Myocyte (in vitro differentiated cells): ENCODE measurements at regions not wholly inside any gene's neighbourhood (a gene's known extent, or its start where the extent isn't known, plus 50 kb on each side); places are given as distances from the start of the nearest gene placed in this dataset.

Experiments used
- DNase-seq: peaks from one replicate; pipeline ENCODE4 v3.0.0-alpha.2; 2012; ENCODE audit warnings: low read depth

GRCh38 chr20:24895431-24895830 lies 53.6 kb upstream of the CST7 start:
- no peak for DNase-seq

DNA sequence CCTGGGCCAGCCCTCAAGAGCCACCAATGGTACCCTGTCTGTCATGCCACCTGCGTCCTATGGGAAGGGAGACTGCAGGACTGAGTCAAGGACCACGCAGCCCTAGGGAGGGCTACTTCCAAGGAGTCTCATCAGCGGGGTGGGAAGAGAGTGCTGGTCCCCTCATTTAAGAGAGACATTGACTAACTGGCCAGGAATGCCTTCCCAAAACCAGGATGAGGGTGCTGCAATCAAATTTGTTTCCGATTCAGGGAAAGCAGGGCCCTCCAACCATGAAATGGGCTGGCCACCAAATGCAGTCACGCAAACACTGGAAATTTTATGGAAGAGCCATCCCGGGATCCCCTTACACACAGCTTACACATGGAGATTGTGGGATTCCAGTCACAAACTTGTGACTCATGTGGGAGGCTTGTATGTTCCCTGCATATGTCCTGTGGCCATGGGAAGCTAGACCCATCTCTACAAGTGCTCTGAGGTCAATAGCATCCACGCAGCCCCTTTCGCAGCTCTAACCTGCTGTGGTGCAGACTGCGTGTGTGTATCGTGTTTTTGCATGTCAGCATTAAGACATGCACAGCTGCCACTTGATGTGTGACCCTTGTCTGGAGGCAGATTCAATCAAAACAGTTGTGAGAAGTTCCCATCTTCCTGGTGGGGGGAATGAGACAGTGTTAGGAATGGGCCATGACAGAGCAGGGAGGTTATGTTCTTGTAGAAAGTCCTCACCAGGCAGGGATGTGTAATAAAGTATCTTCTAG lies 53.0 kb upstream of the CST7 start:
- no peak for DNase-seq

DNA sequence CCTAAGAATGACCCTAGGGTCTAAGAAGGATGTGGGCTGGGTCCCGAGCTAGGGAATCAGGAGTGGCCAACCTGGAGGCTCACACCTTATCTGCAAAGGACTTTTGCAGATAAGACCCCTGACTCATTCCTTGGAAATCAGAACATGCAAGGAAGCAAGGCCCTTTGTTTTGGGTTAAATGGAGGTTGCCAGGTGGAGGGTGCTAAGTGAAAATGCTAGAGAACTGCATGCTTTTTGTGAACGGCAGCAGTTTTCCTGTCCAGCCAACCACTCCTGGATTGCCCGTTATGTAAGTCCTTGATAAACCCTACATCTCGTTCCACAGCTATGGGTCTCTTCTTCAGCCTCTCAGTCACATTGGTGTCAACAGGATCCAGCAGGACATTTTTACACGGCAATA lies 52.1 kb upstream of the CST7 start:
- DNase-seq = no peak

DNA sequence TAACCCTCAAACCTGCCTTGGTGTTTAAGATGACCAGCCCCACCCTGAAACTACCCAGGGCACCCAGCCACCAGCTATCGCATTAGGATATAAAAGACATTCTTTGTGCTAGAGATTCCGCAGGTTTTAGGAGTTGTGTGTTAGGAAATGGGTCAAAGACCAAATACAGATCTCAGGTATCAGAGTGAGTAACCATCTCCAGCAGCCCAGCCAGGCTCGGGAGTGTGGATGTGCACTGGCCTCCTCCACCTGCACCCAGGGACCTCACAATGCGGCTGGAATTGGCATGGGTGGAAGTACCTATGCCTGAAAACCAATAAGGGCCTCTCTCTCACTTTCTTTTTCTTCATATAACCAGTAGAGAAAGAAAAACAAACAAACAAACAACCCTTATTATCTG lies 51.1 kb upstream of the CST7 start:
- DNase-seq = no peak

GRCh38 chr20:24899153-24899552 lies 49.9 kb upstream of the CST7 start:
- DNase-seq = no peak
